Fibroblast of upper back skin (primary cell): ENCODE measurements at regions not wholly inside any gene's neighbourhood (a gene's known extent, or its start where the extent isn't known, plus 50 kb on each side); places are given as distances from the start of the nearest gene placed in this dataset.
A peak's percentile ranks its signal among the peaks of the same experiment; 100 is the strongest.
"Not testable (repeated sequence)": the region's sequence is repeated elsewhere in the genome, so short reads cannot be mapped to it uniquely, and the experiment has no call there.

Experiments
- DNase-seq: peaks from one replicate; pipeline ENCODE4 v3.0.0-alpha.2; 2013

DNA sequence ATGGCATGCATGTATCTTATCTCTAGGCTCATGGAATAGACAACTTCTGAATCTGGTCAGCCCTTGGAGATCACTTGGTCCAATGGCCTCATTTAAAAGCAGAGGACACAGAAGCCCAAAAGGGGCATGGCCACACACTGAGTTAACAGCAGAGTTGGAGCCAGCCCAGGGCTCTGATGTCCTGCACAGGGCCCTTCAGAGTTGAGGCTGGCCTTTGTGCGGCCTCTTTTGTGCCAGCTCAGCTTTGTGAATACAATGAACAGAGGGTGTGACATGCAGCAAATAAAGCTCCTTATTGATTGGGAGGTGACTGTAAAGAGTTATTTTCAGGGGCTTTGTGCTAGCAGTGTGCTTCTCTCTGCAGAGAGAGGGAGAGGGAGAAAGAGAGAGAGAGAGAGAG lies 150.1 kb upstream of the STK32A start:
- DNase-seq: no peak

DNA sequence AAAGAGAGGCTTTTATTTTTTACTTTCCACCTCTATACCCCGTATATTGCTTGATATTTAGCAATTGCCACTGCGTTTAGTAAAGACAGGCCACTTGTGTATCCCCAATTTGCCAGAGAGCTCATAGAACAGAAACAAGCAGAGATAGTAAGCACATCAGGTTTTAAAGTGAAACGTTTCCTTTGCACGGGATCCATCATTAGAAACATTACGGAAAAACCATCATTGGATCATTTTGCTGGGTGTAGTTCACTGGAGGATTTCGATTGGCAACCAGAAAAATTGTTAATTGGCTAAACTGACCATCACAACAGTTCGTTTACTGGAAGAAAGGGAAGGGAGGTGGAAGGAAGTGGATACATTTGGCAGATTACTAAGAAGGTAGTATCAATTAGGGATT lies 149.4 kb upstream of the STK32A start:
- no peak for DNase-seq

DNA sequence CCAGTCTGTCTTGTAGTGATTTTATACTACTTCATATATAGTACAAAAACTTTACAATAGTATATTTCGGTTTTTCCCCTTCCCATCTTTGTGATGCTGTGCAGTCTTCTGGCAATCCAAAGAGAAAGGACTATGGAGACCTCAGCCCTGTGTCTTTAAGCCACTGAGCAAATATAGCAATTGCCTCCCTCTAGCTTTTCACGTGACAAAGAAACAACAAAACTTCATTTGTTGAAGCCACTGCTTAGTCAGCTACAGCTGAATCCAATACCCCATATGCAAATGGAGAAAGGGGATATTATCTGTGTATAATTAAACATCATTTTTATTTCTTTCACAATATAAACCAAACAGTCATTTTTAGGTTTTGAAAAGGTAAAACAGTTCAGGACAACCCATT lies 142.8 kb upstream of the STK32A start:
- DNase-seq: no peak

DNA sequence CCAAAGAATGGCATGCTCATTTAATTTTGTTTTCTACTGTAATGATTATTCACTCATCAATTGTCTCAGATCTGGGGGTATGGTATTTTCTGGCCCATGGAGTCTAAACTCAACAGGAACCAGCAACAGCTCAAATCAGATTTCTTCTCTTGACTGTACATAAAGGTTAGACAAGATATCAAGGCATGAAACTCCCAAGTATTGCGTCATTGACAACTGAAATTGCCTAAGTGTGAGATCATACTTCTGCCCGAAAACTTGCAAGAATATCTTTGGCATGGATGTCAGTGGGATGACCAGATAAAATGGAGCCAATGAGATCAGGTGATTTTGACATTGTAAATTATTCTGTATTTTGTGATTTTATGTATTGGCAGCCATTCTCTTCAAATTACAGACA lies 141.7 kb upstream of the STK32A start:
- peak; percentile 11 for DNase-seq

DNA sequence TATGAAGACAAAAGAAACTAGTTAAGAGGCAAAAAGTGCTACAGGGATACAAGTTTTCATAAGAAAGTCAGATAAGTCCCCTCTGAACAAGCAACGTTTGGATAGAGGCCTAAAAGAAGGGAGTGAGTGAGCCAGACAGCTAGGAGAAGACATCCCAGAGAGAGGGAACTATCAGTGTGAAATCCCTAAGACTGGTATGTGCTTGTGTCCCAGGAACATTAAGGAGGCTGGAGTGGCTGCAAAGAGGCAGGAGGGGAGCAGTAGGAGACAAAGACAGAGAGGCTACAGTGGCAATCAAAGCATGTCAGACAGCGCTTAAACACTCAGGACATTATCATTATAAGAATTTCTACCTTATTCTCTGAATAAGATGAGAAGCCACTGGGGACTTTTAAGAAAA lies 139.1 kb upstream of the STK32A start:
- no peak for DNase-seq

DNA sequence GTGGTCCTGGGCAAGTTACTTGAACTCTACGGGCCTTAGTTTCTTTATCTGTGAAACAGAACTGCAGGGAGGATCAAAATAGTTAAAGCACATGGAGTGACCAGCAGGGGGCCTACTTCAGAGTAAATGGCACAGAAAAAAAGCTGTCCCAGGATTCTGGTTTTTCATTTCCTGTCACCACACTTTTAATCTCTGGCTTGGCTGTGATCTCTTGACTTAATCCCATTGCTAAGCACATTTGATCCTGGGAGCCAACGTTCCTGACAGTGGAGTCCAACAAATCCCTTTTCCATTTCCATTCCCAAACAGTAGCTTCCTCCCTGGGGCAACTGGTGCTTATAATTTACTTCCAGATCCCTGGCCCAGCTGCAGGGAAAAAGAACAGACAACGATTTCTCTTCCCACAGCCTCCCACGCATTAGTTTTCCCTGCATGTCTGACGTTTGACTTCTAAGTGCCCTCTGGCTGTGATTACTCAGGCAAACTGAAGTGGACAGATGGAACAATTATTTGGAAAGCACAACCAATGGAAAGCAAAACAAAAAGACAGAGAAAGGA lies 136.5 kb upstream of the STK32A start:
- DNase-seq: peak; percentile 39

DNA sequence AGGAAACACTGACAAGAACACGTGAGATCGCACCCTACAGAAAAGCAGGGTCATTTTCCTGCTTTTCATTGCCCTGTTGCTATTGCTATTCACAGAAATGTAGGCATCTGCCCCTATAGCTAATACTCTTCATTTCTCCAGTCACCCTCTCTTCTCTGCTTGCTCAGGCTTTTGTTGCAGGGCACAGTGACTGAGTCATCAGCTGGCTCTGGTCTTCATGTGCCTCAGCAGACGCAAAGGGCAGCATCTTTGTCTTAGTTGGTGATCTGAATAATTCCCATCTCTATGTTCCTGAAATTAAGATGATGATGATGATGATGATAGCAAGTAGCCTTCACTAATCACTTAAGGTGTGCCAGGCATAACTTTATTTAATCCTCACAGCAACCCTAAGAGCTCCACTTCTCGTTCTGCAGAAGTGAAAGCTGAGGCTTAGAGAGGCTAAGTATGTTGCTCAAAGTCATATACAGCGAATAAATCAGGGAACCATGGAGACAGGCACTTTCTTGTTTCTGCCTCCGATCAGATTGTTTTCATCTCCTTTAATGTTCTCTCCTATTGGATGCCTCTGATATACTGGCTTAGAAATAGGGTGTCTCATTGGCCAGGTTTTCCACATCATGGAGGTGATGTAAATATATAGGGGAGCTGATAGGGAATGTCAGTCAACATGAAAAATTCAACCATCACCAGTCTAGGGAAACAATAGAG lies 133.0 kb upstream of the STK32A start:
- DNase-seq: no peak

DNA sequence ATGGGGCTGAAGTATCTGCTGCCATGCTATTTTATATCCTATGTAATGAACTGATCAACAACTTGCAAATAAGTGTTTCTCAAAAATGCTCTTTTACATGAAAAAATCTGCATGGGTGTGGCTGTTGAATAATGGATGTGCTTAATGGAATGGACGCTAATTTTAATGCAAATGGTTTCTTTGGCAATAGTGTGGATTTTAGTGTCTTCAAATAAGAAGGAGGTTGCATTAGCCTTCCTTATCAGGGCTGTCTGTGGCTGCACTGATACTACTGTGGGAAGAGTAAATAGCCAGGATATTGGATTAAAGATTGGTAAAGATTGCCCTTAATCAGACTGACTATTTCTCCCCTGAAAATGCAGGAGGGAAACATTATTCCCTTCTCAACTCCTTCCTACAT lies 121.9 kb upstream of the STK32A start:
- DNase-seq: no peak

DNA sequence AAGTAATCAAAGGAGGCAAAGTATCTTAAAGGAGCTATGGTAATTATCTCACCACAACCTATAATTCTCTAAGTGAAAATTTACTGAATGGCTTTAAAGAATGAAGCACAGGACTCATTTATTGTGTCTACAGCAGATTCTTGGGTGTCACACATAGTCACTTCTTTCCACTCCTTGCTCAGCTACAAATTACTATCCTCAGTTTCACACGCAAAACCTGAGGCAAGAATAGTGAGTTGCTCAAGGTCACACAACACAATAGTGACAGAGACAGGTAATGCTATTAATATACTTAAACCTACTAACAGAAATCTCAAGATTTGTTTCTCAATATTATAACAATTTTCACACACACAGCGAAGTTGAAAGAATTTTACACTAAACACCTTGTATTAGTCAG lies 120.9 kb upstream of the STK32A start:
- DNase-seq: no peak

DNA sequence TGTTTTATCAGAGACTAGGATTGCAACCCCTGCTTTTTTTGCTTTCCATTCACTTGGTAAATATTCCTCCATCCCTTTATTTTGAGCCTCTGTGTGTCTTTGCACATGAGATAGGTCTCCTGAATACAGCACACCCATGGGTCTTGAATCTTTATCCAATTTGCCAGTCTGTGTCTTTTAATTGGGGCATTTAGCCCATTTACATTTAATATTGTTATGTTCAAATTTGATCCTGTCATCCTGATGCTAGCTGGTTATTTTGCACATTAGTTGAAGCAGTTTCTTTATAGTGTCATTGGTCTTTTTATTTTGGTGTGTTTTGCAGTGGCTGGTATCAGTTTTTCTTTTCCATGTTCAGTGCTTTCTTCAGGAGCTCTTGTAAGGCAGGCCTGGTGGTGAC lies 95.1 kb upstream of the STK32A start:
- DNase-seq: not testable (repeated sequence)

DNA sequence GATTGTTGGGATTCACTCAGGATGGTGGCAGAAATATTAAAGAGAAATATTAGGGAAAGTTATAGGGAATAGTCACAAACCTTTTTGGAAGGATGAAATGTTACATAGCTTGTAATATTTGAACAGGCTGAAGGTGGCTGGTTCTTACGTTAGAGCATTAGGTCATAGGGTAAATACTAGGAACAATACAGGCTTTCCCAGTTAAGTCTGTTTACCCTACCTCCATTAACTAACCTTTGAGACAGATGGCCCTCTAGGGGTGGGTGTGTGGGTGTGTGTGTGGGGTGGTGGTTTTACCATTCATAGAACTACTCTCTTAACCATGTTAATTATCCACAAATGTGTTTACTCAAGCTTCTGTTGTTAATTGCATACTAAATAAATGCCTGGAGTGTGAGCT lies 94.3 kb upstream of the STK32A start:
- DNase-seq: no peak

DNA sequence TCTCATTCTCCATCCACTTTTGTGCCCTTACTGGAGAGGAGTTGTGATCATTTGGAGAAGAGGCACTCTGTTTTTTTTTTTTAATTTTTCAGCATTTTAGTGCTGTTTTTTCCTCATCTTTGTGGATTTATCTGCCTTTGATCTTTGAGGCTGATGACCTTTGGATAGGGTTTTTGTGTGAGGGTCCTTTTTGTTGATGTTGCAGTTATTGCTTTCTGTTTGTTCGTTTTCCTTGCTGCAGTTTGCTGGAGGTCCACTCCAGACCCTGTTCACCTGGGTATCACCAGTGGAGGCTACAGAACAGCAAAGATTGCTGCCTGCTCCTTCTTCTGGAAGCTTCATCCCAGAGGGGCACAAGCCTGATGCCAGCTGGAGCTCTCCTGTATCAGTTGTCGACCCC lies 93.2 kb upstream of the STK32A start:
- DNase-seq: not testable (repeated sequence)

DNA sequence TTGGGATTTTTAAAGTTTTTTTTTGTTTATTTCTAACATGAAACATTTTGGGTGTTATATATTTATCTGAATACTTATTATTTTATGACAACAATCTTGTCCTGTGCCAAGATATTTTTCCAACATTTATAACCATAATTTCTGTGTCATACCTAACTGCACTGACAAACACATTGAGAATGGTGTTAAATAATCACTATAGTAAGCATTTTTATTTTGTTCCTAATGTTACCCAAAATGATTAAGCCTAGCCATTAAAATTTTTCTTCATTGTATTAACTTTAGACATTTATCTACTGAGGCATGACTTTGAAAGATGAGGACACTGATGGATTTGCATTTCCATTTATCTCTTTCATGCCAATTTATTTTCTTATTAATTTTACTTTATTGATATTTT lies 91.6 kb upstream of the STK32A start:
- no peak for DNase-seq

DNA sequence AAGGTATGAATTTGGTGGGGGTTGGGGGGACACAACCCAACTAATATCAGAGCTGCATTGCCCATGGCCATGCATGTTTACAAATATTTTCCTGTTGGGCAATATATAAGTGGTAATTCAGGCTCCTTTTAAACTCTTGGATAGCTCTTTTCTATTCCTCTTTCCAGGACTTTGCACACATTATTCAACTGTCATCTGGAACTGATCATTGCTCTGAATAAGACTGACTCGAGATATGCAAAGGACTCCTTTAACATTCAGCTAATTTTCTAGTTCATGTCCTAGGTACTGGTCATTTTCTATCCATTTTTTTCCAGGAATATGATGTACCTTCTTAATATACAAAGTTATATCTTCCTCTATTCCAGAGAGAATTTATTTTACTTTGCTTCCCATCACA lies 89.5 kb upstream of the STK32A start:
- DNase-seq: no peak

DNA sequence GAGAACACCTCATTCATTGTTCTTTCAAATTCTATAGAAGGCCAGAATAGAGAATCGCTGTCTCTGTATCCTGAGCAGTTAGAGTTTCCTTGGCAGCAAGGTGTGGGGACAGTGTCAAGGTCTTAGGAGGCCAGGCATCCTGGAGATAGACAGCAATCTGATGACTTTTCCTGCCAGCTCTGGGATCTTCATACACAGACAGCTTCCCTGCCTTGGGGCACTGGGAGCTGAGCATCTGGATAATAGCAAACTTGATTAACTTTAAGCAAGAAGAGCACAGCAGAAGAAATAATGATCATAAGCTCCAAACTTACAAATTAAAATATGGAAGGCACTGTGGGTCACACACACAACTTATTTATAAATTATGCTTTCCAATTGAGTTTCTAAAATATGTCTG lies 86.1 kb upstream of the STK32A start:
- no peak for DNase-seq

DNA sequence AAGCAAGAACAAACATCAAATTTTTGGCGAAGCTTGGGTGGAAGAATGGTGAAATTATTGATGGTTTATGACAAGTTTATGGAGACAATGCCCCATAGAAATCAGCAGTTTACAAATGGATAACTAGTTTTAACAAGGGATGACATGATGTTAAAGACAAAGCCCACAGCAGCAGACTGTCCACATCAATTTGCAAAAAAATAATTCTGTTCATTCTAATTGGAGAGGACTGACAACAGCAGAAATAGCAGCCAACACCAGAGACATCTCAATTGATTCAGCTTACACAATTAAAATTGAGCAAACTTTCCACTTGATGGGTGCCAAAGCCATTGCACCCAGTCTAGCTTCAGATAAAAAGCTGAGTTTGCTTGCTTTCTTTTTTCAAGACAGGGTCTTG lies 82.7 kb upstream of the STK32A start:
- DNase-seq: no peak

DNA sequence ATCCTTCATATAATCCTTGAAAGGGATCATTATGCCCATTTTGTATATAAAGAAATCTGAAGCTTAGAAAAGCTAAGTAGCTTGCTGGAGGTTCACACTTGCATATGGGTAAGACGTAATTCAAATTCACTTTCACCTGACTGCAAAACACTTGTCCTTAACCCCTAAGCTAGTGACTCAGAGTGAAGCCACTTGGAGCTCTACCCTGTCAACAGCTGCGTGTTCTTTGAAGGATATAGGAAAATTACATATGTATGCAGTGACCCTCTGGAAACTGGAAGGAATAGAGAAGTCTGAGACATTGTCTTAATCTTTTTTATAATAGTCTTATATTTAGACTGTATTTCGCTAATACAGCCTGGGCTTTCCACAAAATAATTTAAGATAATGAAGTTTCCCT lies 80.0 kb upstream of the STK32A start:
- no peak for DNase-seq

DNA sequence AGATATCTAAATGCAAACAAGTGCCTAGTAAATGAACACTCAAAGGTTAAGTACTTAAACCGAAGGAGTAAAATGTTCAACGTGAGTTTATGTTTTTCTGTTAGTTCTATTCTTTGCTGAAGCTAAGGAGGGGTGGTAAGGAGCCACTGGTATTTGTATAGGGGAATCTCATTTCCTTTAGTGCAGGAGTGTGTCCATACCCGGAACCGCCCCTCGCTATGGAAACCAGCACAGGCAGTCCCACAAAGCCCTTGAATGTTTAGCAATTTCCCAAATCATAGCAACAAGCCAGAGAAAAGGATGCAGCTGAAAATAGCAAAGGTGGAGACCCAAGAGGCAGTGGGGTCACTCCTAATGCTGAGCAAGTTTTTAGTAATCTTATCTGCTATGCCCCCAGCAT lies 78.8 kb upstream of the STK32A start:
- no peak for DNase-seq

DNA sequence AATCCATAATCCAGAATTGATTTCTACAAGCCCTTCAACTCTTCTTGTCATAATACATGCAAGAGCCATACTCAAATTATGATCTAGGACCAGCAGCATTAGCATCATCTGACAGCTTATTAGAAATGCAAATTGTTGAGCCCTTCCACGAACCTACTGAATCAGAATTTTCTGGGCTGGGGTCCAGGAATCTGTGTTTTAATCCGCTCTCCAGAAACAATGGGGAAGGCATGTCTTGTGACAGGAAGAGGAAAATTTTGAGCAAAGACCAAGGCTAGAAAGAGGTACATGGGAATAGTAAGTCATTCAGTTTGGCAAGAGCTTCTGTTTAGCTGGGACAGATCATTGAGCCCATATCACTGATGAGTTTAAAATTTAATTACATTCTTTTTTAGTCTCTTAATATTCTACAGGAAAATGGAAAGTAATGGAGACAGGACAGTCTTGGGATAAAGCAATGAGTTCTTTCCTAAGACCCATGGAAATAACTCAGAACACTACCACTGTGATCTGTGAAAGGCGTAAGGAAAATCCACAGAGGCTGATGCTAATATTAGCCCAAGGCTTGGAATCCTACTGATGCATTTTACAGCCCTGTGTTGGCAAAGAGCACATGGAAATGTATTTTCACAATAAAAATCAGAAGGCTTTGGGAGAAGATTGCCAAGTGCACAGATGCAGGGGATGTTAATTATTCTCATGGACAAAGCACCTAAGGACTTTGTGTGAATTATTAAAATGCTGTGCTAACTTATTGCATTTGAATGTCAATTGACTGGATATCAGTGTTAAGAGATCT lies 73.7 kb upstream of the STK32A start:
- DNase-seq: no peak

DNA sequence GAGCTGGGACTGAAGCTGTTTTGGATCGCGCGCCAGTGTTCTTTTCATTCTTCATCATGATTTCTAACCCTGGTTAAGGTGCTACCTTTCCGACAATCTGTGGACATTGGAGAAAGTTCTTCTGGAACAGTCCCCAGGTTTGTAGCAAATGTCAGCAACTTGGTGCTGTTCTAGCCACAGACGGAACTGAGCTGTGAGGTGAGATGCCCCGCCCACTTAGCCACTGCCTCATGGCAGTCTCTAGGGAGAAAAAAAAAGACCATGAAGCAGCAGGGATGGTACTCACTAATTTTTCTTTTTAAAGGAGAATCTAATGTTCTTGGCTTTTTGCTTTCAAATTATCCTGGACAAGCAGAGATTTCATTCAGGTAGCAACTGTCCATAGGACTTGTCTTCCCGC lies 72.1 kb upstream of the STK32A start:
- DNase-seq: no peak

DNA sequence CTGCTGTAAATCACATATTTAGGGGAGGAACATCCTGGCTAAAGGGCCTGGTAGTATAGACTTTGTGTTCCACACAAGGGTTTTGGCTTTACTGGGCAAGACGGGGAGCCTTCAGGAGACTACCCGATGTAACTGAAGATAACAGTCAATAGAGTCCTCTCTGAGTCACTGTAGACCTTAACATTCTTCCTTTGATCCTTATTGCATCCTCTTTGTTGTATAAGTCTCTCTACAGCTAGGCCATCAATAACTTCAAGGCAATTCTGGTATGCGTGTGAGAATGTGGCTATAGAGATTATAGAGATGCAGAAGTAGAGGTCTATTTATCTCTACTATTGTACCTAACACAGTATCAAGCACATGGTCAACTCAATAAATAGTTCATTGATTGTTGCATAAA lies 67.3 kb upstream of the STK32A start:
- DNase-seq: no peak

DNA sequence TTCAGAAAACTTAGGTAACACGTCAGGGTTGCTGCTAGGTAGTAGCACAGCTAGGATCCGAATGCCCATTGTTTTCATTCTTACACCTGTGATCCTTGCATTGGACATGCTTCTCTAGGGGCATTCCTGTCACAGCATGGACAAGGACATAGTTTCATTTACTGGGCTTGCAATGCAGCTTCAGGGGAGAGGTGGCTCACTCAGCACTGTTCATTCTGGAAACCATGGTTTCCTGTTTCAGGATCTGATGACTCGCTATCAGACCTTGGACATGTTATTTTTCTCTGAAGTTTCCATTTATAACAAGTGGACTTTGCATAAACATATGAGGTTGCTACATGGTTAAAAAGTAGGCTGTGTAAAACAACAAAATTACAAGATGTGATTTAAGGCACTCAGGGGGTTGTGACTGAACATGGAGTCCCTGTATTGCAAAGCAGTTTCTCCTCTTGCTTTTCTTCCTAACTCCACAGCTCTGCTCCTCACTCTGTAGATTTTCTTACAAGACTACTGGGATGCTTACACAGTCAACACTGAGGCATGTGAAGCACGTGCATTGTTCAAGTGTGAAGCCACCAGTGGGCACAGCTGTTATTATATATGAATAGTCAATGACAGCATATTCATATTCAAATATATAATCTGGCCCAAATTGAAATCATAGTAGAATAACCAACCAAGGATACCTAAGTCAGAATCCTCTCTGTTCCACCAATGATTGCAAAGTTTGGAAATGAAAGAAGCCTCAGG lies 66.1 kb upstream of the STK32A start:
- DNase-seq: peak; percentile 63

DNA sequence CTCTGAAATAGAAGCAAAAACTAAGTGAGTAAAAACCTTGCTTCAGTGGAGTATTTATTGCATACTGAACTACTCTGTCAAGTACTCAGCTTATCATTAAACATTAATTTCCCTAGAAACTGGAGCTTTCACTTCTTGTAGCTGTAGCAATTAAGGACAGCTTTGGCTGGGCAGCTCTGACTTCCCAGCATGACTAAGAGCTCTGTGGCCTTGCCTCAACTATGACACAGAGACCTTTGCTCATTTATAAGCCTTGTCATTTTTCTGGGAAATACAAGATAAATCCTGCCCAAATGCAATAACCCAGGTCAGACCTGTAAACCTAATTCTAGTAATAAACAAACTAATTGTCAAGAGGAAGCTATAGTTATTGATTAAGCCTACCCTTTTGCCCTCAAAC lies 65.4 kb upstream of the STK32A start:
- DNase-seq: peak; percentile 40

DNA sequence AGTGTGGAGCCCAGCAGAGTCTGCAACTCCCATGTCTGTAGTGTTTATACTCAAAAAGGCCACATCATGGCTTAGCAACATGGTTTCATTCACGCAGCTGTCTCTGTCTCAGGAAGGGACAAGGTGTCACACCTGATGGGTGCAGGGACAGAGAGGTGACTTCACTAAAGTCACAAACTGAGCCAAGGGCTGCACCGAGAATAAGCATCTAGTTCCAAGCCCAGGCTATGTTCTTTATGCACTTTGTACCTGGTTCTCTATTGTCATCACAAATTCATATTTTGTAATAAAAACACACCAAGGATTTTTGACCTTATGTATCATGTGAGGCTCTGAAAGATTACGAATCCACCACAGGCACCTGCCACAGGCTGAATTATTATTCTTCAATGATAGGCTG lies 64.9 kb upstream of the STK32A start:
- no peak for DNase-seq
